KOPT-K1 (cell line): ENCODE measurements at regions not wholly inside any gene's neighbourhood (a gene's known extent, or its start where the extent isn't known, plus 50 kb on each side); places are given as distances from the start of the nearest gene placed in this dataset.

Experiments used
- H3K27ac ChIP-seq: fragments of 200-600 bp; sonication (generic); 2 replicates; pipeline ENCODE4 v1.5.1; 2016; ENCODE audit warnings: antibody characterized with exemption, mild to moderate bottlenecking, low read depth, low read length; ENCODE audit not compliant: poor library complexity, severe bottlenecking
- H3K36me3 ChIP-seq: fragments of 200-600 bp; sonication (generic); 2 replicates; pipeline ENCODE4 v1.5.1; 2017; ENCODE audit warnings: antibody characterized with exemption, mild to moderate bottlenecking, low read length, moderate library complexity; ENCODE audit not compliant: insufficient read depth
- H3K9me3 ChIP-seq: fragments of 200-600 bp; sonication (generic); 2 replicates; pipeline ENCODE4 v1.5.1; 2017; ENCODE audit warnings: antibody characterized with exemption, low read length, mild to moderate bottlenecking; ENCODE audit not compliant: insufficient read depth, poor library complexity, severe bottlenecking

DNA sequence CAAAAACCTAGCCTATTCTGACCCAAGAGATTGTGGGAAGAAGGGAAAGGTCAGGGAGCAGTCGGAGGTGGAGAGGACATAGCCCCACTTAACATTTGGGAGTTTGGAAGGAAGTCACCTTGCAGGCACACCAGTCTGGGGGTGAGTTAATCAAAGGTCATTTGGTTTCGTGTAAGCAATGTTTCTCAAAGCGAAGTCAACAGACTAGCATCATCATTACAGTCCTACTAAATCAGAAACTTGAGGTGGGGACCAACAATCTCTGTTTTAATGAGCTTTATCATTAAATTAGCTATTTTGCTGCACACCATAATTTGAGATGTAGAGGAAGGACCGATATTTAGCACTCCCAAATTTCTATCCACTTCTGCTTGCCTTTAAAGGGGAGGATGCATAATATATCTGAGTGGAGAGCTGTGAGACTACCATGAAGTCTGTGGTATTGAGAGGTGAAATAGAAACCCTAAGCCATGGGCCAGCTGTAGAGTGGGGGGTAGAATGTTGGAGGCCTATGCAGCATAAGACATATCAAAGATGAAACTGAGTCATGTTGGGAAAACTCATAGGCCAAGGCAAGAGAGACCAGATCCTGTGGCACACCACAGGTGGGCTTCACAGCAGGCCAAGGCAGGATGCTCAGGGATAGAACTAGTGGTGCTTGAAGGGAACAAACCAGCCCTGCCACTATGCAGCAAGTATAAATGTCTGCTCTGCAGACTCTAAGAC is 141.7 kb upstream of the ANKFN1 start:
- Histone ChIP-seq H3K36me3 (no peaks in the 10 kb centered on the region), H3K27ac (no peak overlapping the region), H3K9me3 (peaks cover 10% of the 10 kb centered on the region)

DNA sequence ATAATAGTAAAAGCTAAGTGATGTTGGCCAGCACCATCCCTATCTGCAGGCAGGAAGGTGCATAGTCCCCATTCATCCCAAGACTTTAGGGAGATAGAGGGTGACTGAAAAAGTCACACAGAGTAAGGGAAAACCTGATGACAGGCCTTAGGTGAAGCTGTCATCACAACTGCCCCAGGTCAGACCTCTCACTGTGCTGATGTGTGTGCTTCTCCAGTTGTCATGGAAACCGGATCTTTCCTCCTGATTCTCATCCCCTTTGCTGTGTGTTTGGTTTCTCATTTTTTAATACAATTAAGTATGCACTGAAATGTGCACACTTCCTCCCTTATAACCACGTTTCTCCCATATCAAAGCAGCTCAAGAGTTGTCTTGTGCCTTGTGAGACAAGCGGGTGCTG is 135.1 kb upstream of the ANKFN1 start:
- H3K27ac ChIP-seq, result no peak overlapping the region
- H3K9me3 ChIP-seq, result peaks cover 4% of the 10 kb centered on the region
- no peaks in the 10 kb centered on the region for H3K36me3 ChIP-seq

DNA sequence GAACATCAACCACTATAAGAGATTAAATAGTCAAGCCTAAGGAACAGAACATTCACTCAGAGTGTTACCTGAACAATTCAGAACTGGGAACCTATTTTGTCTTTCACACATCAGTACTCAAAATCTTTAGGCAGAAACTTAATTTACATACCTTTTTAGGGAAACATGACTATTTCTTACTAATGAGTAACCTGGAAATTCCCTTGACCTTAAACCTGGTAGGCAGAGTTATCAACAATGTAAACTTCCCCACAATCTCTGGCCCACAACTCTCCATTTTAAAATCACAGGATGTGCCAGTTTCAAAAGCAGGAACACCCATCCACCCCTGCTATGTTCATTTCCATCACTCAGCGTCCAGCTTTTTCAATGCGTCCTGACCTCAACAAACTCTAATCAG is 132.9 kb upstream of the ANKFN1 start:
- Histone ChIP-seq H3K9me3 (no peaks in the 10 kb centered on the region), H3K36me3 (no peaks in the 10 kb centered on the region), H3K27ac (no peak overlapping the region)

DNA sequence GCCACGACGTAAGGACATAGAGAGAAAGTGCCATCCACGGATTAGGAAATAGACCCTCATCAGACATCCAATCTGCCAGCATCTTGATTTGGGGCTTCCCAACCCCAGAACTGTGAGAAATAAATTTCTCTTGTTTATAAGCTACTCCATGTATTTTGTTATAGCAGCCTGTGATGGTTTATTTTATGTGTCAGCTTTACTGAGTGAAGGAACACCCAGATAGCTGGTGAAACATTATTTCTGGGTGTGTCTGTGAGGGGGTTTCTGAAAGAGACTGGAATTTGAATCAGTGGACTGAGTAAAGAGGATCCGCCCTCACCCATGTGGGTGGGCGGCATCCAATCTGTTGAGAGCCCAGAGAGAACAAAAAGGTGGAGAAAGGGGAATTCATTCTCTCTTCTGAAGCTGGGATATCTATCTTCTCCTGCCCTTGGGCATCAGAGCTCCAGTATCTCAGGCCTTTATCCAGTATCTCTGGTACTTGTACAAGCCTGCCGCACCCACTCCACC is 131.5 kb upstream of the ANKFN1 start:
- Histone ChIP-seq H3K27ac (no peak overlapping the region), H3K9me3 (no peaks in the 10 kb centered on the region), H3K36me3 (no peaks in the 10 kb centered on the region)

DNA sequence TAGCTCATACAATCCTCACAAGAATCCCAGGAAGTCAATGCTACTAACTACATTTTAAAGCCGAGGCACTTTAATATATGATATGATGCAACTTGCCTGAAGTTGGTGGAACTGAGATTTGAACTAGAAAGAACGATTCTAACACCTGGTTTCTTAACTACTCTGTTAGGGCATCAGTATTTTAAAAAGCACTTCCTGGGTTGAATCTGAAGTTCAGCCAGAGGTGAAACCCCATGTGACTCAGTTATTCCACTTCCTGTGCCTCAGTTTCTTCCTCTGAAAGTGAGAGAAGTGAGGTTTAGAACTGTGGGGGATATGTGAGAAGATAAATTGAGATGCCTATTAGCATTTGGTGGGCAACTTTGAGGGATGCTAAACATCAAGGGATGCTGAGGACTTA is 129.4 kb upstream of the ANKFN1 start:
- no peaks in the 10 kb centered on the region for H3K36me3 ChIP-seq
- H3K9me3 ChIP-seq, result no peaks in the 10 kb centered on the region
- no peak overlapping the region for H3K27ac ChIP-seq

DNA sequence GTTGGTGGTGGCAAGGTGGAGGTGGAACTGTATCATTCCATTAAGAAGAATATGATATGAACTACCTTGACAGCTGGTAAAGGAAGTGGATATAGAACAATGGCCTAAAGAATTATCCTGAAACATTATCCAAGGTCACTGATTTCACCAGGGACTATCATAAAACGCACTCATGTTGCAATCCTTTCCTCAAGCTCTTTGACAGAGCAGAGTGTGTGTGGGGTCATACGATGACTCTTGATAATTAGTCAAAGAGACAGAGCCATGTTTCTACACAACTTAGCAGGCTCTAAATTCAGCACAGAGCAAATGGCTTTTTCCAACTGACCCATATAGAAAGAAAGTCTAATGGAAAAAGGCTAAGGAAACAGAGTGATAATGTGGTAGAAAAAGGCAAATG is 126.4 kb upstream of the ANKFN1 start:
- no peaks in the 10 kb centered on the region for H3K36me3 ChIP-seq
- no peaks in the 10 kb centered on the region for H3K9me3 ChIP-seq
- no peak overlapping the region for H3K27ac ChIP-seq

DNA sequence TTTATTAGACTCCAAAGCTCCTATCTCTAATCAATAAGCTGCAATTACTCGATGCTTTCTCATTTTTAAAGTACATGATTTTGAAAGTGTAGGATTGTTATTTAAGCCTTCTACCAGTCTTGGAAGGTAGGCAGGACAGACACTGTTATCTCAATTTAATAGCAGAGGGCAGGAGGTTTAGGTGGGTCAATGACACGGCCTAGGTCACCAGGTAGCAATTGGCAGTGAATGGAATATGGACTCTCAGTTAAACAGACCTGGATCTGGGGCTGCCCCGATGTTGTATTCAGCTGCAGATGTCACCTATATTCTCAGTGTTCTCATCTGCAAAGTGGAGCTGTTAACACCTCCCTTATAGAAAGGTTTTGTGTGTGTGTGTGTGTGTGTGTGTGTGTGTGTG is 124.4 kb upstream of the ANKFN1 start:
- H3K36me3 ChIP-seq, result no peaks in the 10 kb centered on the region
- H3K9me3 ChIP-seq, result no peaks in the 10 kb centered on the region
- no peak overlapping the region for H3K27ac ChIP-seq

DNA sequence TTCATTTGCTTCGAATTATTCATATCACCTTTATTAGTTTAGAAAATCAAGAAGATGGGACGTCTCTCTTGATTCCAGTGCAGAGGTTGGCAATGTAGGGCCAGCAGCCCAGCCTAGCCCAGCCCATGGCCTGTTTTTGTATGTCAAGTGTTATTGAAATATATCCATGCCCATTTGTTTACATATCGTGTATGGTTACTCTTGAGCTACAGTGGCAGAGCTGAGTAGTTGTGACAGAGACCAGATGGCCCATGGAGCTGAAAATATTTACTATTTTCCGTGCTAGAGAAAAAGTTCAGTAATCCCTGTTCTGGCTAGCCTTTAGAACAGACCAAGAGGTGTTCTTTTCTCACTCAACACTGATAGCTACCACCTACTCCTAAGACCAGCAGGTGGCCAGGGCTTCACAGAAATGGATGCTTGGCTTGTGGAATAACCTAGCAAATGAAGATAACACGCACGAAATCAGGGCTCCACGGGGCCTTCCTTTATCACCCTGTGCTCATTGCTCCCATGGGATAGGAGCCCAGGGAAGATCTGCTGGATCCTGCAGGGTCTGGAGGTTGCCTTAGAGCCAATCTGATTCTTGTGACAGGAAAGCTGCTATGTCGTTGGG is 123.2 kb upstream of the ANKFN1 start:
- Histone ChIP-seq H3K9me3 (no peaks in the 10 kb centered on the region), H3K27ac (no peak overlapping the region), H3K36me3 (no peaks in the 10 kb centered on the region)

DNA sequence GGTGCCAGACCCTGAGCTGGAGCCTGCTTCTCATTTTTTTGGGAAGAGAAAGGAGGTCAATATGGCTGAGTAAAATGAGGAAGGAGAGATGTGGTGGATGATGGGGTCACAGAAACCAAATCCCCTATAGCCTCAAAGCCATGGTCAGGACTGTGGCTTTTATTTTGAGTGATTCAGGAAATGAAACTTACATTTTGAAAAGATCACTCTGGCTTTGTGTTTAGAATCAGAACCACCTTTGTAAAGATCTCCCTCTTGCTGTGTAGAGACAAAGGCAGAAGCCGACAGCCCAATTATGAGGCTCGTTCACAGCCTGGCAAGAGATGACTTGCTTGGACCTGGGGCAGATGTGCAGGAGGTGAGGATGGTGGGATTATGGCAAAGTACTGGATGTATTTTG is 121.6 kb upstream of the ANKFN1 start:
- Histone ChIP-seq H3K36me3 (no peaks in the 10 kb centered on the region), H3K9me3 (no peaks in the 10 kb centered on the region), H3K27ac (no peak overlapping the region)

DNA sequence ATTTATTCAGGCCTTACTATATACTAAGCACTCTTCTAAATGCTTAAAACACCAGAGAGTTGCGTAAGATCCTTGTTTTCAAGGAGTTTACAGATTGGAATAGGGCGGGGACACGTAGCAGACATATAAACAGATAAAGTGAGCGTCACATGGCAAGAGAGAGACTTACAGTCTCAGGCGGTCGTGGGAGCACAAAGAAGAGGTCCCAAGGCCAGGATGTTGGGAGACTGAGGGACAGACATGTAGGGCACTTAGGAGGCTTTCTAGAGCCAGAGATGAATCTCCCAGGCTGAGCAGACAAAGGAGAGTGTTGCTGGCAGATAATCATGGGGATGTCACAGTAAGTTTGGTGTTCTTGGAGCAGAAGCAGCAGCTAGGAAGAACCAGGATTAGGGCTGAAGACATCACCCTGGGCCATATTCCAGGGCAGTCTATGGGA is 119.1 kb upstream of the ANKFN1 start:
- no peaks in the 10 kb centered on the region for H3K36me3 ChIP-seq
- H3K27ac ChIP-seq, result no peak overlapping the region
- no peaks in the 10 kb centered on the region for H3K9me3 ChIP-seq

DNA sequence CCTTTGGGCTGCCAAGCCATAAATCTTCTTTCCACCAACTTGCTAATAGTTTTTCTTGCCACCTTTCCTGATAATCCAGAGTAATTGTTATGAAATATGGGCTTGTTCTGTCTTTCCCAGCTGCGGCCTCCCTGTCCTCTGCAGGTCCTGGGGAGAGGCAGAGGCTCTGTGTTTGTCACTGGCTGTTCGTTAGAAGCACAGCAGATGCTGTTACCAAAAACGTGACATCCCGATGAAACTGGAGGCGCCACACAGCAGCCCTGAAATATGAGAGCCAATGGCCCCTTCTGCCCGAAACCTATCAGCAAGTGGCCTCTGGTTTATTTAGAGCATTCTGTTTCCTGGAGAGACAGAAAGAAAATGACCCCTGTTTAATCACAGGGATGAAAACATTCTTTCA is 115.1 kb upstream of the ANKFN1 start:
- no peaks in the 10 kb centered on the region for H3K36me3 ChIP-seq
- H3K27ac ChIP-seq, result no peak overlapping the region
- no peaks in the 10 kb centered on the region for H3K9me3 ChIP-seq

DNA sequence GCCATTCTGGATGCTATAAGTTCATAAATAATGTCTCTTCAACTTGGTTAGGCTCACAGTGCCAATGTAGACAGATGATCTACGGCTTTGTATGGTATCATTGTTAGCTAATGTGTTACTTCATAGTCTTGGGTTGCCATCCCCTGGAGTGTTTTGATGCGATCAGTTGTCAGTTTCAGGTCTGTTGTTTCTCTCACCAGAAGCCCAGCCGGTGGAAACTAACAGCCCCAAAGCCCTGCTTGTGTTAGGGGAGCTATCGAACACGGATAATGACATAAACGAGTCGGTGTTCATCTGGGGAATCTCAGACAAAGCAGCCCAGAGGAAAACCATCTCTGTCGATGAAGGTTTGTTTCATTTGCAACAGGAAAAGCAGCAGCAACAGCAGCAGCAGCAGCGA is 107.4 kb upstream of the ANKFN1 start:
- H3K27ac ChIP-seq, result no peak overlapping the region
- no peaks in the 10 kb centered on the region for H3K36me3 ChIP-seq
- no peaks in the 10 kb centered on the region for H3K9me3 ChIP-seq

DNA sequence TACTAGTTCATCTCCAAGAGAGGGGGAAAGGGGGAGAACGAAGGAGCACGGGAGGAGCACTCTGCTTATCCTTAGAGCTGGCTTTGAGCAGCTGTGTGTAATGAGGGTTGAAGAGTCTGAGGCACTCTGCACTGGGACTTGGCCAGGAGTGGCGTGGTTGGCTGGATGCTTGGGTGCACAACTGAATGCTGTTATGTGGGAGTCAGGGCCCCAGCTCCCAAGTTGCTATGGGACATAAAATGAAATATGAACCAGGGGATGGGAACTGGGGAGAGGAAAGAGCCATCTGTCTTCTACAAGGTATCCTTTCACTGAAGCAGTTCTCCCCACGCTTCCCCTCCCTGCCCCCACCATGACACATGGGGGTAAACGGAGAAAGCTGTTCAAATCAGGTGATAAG is 105.9 kb upstream of the ANKFN1 start:
- H3K27ac ChIP-seq, result no peak overlapping the region
- H3K9me3 ChIP-seq, result no peaks in the 10 kb centered on the region
- H3K36me3 ChIP-seq, result no peaks in the 10 kb centered on the region

DNA sequence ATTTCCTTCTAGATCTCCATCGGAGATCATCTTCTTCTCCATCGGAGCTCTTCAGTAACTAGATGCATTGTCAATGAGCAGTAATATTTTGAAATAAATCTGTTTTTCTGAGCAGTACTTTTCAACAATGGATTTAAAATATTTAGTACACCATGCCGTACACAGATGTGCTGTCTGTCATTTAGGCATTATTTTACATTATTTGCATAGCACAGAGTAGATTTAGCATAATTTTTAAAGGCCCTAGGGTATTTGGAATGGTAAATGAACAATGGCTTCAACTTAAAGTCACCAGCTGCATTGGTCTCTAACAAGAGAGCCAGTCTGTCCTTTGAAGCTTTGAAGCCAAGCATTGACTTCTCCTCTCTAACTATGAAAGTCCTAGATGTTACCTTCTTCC is 95.4 kb upstream of the ANKFN1 start:
- no peaks in the 10 kb centered on the region for H3K36me3 ChIP-seq
- no peak overlapping the region for H3K27ac ChIP-seq
- peaks cover 10% of the 10 kb centered on the region for H3K9me3 ChIP-seq

DNA sequence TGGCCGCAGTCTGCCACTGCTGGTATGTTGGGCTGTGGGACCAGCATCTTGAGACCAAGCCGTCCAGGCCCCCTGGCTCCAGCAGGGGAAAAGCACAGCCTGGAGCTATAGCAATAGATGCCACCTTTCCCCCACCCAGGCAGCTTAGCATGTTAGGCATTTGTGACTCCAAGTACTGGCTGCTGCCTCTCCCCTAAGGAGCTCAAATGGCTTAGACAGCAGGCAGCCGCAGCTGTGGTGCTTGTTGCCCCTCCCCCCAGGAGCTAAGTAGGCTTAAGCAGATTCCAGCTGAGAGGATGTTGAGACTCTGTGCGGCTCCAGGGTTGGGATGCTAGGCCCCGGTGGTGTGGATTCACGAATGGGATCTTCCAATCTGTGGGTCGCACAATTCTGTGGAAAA is 88.8 kb upstream of the ANKFN1 start:
- H3K27ac ChIP-seq, result no peak overlapping the region
- H3K9me3 ChIP-seq, result peaks cover 32% of the 10 kb centered on the region

DNA sequence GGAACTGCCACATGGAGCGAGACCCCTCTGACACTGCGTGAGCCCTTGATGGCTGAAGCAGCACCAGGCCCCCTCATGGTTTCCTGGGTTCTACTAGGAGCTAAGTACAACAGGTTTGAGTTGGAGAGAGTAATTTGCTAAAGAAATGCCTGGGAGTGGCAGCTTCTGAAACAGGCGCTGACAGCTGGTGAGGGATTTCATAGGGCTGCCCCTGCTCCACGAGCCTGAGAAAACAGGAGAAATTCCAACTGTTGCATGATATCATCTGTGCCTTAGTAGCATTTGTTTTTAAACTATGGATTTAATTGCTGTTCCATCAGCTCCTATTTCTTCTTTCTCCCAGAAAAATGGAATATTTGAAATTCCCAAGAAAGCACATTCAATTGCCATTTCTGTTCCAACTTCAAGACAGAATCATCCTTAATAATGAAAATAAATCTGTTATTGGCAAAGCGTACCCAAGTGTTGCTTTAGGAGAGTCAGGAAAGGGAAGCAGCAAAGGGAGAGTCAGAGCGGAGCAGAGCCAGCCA is 78.8 kb upstream of the ANKFN1 start:
- Histone ChIP-seq H3K27ac (no peak overlapping the region), H3K36me3 (no peaks in the 10 kb centered on the region), H3K9me3 (peaks cover 10% of the 10 kb centered on the region)

More for the DNA sequence above, 88.8 kb upstream of the ANKFN1 start:
- H3K36me3 ChIP-seq, result no peaks in the 10 kb centered on the region
